ENCODE measurements at regions not wholly inside any gene's neighbourhood (a gene's known extent, or its start where the extent isn't known, plus 50 kb on each side); places are given as distances from the start of the nearest gene placed in this dataset.

- TF ChIP-seq POLR2A (IDR thresholded peaks at IDR 0.05) = no peak
- TF ChIP-seq, protein P1, sequence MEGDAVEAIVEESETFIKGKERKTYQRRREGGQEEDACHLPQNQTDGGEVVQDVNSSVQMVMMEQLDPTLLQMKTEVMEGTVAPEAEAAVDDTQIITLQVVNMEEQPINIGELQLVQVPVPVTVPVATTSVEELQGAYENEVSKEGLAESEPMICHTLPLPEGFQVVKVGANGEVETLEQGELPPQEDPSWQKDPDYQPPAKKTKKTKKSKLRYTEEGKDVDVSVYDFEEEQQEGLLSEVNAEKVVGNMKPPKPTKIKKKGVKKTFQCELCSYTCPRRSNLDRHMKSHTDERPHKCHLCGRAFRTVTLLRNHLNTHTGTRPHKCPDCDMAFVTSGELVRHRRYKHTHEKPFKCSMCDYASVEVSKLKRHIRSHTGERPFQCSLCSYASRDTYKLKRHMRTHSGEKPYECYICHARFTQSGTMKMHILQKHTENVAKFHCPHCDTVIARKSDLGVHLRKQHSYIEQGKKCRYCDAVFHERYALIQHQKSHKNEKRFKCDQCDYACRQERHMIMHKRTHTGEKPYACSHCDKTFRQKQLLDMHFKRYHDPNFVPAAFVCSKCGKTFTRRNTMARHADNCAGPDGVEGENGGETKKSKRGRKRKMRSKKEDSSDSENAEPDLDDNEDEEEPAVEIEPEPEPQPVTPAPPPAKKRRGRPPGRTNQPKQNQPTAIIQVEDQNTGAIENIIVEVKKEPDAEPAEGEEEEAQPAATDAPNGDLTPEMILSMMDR (IDR thresholded peaks at IDR 0.05) = no peak
- H3K4me1 ChIP-seq = no peaks in the 10 kb centered on the region
- H3K4me3 ChIP-seq = no peak overlapping the region
- no peaks in the 10 kb centered on the region for H3K36me3 ChIP-seq (ENCODE audit: low read depth, missing control alignments)
- 81 to 83% methylated on average over 2 of the region's 2 CpGs for WGBS, 2 donors
- no peak overlapping the region for H3K27ac ChIP-seq
- intact Hi-C loops (cut with DNase I; ENCODE audit: low total_unique reads) = no loop called here
- H3K9me3 ChIP-seq = no peaks in the 10 kb centered on the region
- DNase-seq = no peak
- H3K27me3 ChIP-seq = no peaks in the 10 kb centered on the region
Observed at GRCh38 chr4:163806653-163807052, 312.2 kb downstream of the TMA16 start.

DNA sequence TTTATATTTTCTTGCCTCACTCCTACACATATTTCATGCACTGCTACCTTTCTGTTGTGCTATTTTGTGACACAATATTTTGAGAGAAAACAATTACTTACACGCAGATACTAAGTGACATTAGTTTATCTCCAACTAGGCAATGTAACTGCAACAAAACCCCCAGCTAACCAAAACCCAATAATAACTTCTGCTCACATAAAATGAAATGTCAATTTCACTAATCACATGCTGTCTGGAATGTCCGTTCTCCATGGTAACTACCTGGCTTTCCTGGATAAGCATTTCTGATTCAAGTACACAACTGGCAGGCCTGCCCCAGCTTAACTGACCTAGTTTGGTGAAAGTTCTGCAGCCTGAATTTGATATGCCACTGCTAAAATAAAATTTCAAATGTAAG lies 313.5 kb downstream of the TMA16 start:
- H3K4me3 ChIP-seq = no peak overlapping the region
- DNase-seq = no peak
- no peaks in the 10 kb centered on the region for H3K36me3 ChIP-seq (ENCODE audit: low read depth, missing control alignments)
- intact Hi-C loops (cut with DNase I; ENCODE audit: low total_unique reads) = no loop called here
- no peak for TF ChIP-seq POLR2A (IDR thresholded peaks at IDR 0.05)
- TF ChIP-seq, protein P1 (IDR thresholded peaks at IDR 0.05) = no peak
- H3K27me3 ChIP-seq = no peaks in the 10 kb centered on the region
- 55 to 72% methylated on average over 2 of the region's 2 CpGs for WGBS, 2 donors
- H3K4me1 ChIP-seq = no peaks in the 10 kb centered on the region
- H3K27ac ChIP-seq = no peak overlapping the region
- no peaks in the 10 kb centered on the region for H3K9me3 ChIP-seq

DNA sequence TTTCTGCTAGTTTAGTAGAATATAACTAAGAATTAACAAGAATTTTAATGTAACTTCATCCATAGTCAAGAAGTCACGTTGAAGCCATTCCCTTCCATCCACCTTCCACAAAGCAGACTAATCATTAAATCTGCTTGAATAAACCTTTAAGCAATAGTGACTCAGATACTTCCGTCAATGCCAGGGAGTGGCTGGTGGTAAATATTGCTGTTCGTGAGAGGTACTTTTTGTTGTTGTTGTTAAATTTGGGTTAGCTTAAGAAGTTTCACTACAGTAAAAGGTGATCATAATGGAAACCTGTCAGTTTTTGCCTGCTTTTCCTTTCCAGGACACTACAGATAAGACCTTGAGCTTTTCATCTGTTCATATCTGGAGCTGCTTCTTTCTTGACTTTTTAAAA lies 316.3 kb downstream of the TMA16 start:
- TF ChIP-seq, protein P1 (IDR thresholded peaks at IDR 0.05) = no peak
- TF ChIP-seq POLR2A (IDR thresholded peaks at IDR 0.05) = no peak
- intact Hi-C loops (cut with DNase I; ENCODE audit: low total_unique reads) = no loop called here
- H3K9me3 ChIP-seq = no peaks in the 10 kb centered on the region

DNA sequence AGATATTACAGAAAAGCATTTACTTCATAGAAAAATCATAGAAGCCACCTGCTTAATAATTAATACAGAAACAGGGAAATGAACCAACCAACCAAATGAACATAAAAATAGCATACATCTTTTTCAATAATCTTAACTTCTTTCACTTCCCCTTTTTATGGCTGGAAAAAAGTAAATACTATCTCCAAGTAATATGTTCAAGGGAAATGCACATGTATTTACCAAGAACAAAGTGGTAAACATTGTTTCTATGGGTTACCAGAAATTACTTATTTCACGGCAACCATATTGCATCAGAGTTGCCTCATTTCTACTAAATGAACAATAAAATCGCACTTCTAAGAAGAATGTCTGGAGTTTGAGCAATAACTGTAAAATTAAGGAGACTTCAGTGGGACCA lies 321.3 kb downstream of the TMA16 start:
- Histone ChIP-seq H3K4me1 (no peaks in the 10 kb centered on the region), H3K27me3 (no peaks in the 10 kb centered on the region), H3K4me3 (no peak overlapping the region), H3K27ac (no peak overlapping the region), H3K36me3 (ENCODE audit: low read depth, missing control alignments) (no peaks in the 10 kb centered on the region), H3K9me3 (no peaks in the 10 kb centered on the region)
- WGBS, 2 donors = 80 to 81% methylated on average over 2 of the region's 2 CpGs
- DNase-seq = no peak
- intact Hi-C loops (cut with DNase I; ENCODE audit: low total_unique reads) = no loop called here
- TF ChIP-seq POLR2A (IDR thresholded peaks at IDR 0.05) = no peak
- TF ChIP-seq, protein P1 (IDR thresholded peaks at IDR 0.05) = no peak

More for the DNA sequence above, 316.3 kb downstream of the TMA16 start:
- H3K27me3 ChIP-seq = no peaks in the 10 kb centered on the region
- no peaks in the 10 kb centered on the region for H3K4me1 ChIP-seq
- no peak overlapping the region for H3K4me3 ChIP-seq
- H3K27ac ChIP-seq = no peak overlapping the region
- no peaks in the 10 kb centered on the region for H3K36me3 ChIP-seq (ENCODE audit: low read depth, missing control alignments)
- DNase-seq = no peak
- WGBS, 2 donors = 84 to 85% methylated on average over 3 of the region's 3 CpGs

- H3K27me3 ChIP-seq = no peaks in the 10 kb centered on the region
- WGBS, 2 donors = 87 to 100% methylated on average over 1 of the region's 1 CpG
- H3K4me3 ChIP-seq = no peak overlapping the region
- no peak for DNase-seq
- no peaks in the 10 kb centered on the region for H3K36me3 ChIP-seq (ENCODE audit: low read depth, missing control alignments)
- intact Hi-C loops (cut with DNase I; ENCODE audit: low total_unique reads) = no loop called here
- H3K27ac ChIP-seq = no peak overlapping the region
- TF ChIP-seq, protein P1 (IDR thresholded peaks at IDR 0.05) = no peak
- no peak for TF ChIP-seq POLR2A (IDR thresholded peaks at IDR 0.05)
- H3K4me1 ChIP-seq = no peaks in the 10 kb centered on the region
- H3K9me3 ChIP-seq = no peaks in the 10 kb centered on the region
Observed at GRCh38 chr4:163816494-163816893, 322.0 kb downstream of the TMA16 start.
